HepG2 (cell line): ENCODE measurements at regions not wholly inside any gene's neighbourhood (a gene's known extent, or its start where the extent isn't known, plus 50 kb on each side); places are given as distances from the start of the nearest gene placed in this dataset.

Experiments
- ATAC-seq: fragments of 200-7000 bp; cut with Tn5 transposase; 3 replicates; pipeline ENCODE4 v1.9.1; 2020; ENCODE audit warnings: mild to moderate bottlenecking, moderate library complexity
- BruUV-seq: library from RNA; stranded (reverse); fragments of 400-500 nt; replicated peaks from 2 replicates; lab custom pipeline; 2021; lab: Mats Ljungman, UMichigan
- CTCF ChIA-PET: fragments of 300-600 bp; formaldehyde crosslinking; extraction: SDS; loops from one replicate; lab custom pipeline; 2021; ENCODE audit warnings: low total read pairs, inconsistent platforms, low intra/inter-chr PET ratio; lab: Yijun Ruan, JAX
- POLR2A ChIA-PET: fragments of 350-600 bp; sonication (Branson Sonifier 250); formaldehyde crosslinking; loops from one replicate; lab custom pipeline; 2020; ENCODE audit warnings: antibody characterized with exemption, inconsistent platforms; lab: Yijun Ruan, JAX
- DNase-seq: peaks from one replicate; pipeline ENCODE4 v3.0.0-alpha.2; 2015; ENCODE audit warnings: low spot score
- FAIRE-seq: peaks from 3 replicates; lab custom pipeline; 2011; peaks lifted over from hg19 to GRCh38; lab: Jason Lieb, UNC
- H2AFZ ChIP-seq: one replicate; pipeline ENCODE4 v1.6.1; 2011; ENCODE audit warnings: low read length, inconsistent platforms
- H3K27ac ChIP-seq: fragments of 300-600 bp; 3 replicates; pipeline ENCODE4 v1.8.0; 2011; ENCODE audit warnings: mixed run types, mild to moderate bottlenecking, mixed read lengths, low read length, inconsistent platforms; ENCODE audit not compliant: insufficient read depth; ENCODE audit errors: extremely low read length
- H3K27me3 ChIP-seq, 2 experiments: fragments of 200-600 bp in 1 of 2; 2 replicates in 1 of 2; 3 replicates in 1 of 2; pipeline versions ENCODE4 v1.6.0 to v1.8.0; 2011; ENCODE audit warnings: low read length in 2 of 2, mild to moderate bottlenecking in 2 of 2, moderate library complexity in 2 of 2, inconsistent platforms in 1 of 2; ENCODE audit not compliant: insufficient read depth in 2 of 2, control insufficient read depth in 1 of 2
- H3K36me3 ChIP-seq, 2 experiments: fragments of 200-600 bp in 1 of 2; replicated peaks in 1 of 2; 2 replicates in 1 of 2; 3 replicates in 1 of 2; pipeline versions ENCODE4 v1.5.1 to v1.8.0; 2011; ENCODE audit warnings: low read length in 2 of 2, inconsistent platforms in 1 of 2; ENCODE audit not compliant: insufficient read depth in 2 of 2, control insufficient read depth in 1 of 2
- H3K4me1 ChIP-seq: 2 replicates; pipeline ENCODE4 v1.5.1; 2012; ENCODE audit warnings: low read length, inconsistent platforms; ENCODE audit not compliant: insufficient read depth
- H3K4me2 ChIP-seq: 2 replicates; pipeline ENCODE4 v1.6.0; 2011; ENCODE audit warnings: low read depth, low read length, inconsistent platforms
- H3K4me3 ChIP-seq, 3 experiments: fragments of 200-600 bp in 1 of 3; sonication (generic), shearing (Covaris generic) in 1 of 3; replicated peaks in 1 of 3; 2 replicates each; pipeline ENCODE4 v1.5.1; 2011 to 2016; ENCODE audit warnings: low read length in 3 of 3, inconsistent platforms in 2 of 3, low read depth in 2 of 3, mild to moderate bottlenecking in 2 of 3, control low read depth in 1 of 3, mixed read lengths in 1 of 3; ENCODE audit not compliant: insufficient read depth in 1 of 3
- H3K79me2 ChIP-seq: one replicate; pipeline ENCODE4 v1.6.1; 2011; ENCODE audit warnings: low read length, inconsistent platforms; ENCODE audit not compliant: insufficient read depth
- H3K9ac ChIP-seq: 2 replicates; pipeline ENCODE4 v1.6.0; 2011; ENCODE audit warnings: mild to moderate bottlenecking, low read depth, low read length, inconsistent platforms; ENCODE audit not compliant: insufficient read depth
- H3K9me3 ChIP-seq: 2 replicates; pipeline ENCODE4 v1.5.1; 2012; ENCODE audit warnings: mild to moderate bottlenecking, low read length
- H4K20me1 ChIP-seq: 2 replicates; pipeline ENCODE4 v1.6.0; 2011; ENCODE audit warnings: inconsistent platforms, mild to moderate bottlenecking, low read length, moderate library complexity; ENCODE audit not compliant: insufficient read depth
- ELF3 ChIP-seq: IDR thresholded peaks from 2 replicates; pipeline ENCODE4 v1.6.1; 2016; ENCODE audit warnings: missing genetic modification reagents, missing compliant biosample characterization
- GATAD2A ChIP-seq: IDR thresholded peaks from 2 replicates; pipeline ENCODE4 v1.6.1; 2016
- KDM5B ChIP-seq: sonication (generic); formaldehyde crosslinking; IDR thresholded peaks from 2 replicates; pipeline ENCODE4 v1.4.0; 2020; ENCODE audit warnings: missing genetic modification reagents, mild to moderate bottlenecking, borderline replicate concordance
- MNT ChIP-seq: fragments of 450-650 bp; IDR thresholded peaks from 2 replicates; pipeline ENCODE4 v1.6.1; 2016
- RXRA ChIP-seq: sonication (generic); formaldehyde crosslinking; IDR thresholded peaks from 2 replicates; pipeline ENCODE4 v1.5.1; 2020; ENCODE audit warnings: missing genetic modification reagents
- SSRP1 ChIP-seq: IDR thresholded peaks from 2 replicates; pipeline ENCODE4 v1.6.1; 2016; ENCODE audit warnings: control low read depth
- TBX2 ChIP-seq: sonication (generic); formaldehyde crosslinking; IDR thresholded peaks from 2 replicates; pipeline ENCODE4 v1.5.0; 2020; ENCODE audit warnings: missing genetic modification reagents, mild to moderate bottlenecking, borderline replicate concordance
- ZNF256 ChIP-seq: sonication (generic); formaldehyde crosslinking; conservative IDR thresholded peaks from 2 replicates; pipeline ENCODE4 v1.4.0; 2020; ENCODE audit warnings: missing genetic modification reagents
- ZNF607 ChIP-seq: sonication (generic); formaldehyde crosslinking; IDR thresholded peaks from 2 replicates; pipeline ENCODE4 v1.5.1; 2020; ENCODE audit warnings: missing genetic modification reagents, mild to moderate bottlenecking, borderline replicate concordance
- WGBS: methylation state at CpG from one replicate; pipeline ENCODE4 v1.1.6; 2017; ENCODE audit warnings: low lambda C conversion rate; 5-methylcytosine and 5-hydroxymethylcytosine counted together
- in situ Hi-C: cut with HindIII; loops from 2 replicates; pipeline ENCODE4 v1.10.0; 2017; ENCODE audit warnings: low pct_unique_long_range_greater_than_20kb; ENCODE audit not compliant: extremely low pct_ligation_motif_present
- intact Hi-C: fragments of 100-400 bp; cut with micrococcal nuclease; formaldehyde crosslinking; loops from one replicate; pipeline ENCODE4 v1.10.0; 2022; ENCODE audit not compliant: unreplicated experiment

- Histone ChIP-seq H3K9me3 (no peaks in the 10 kb centered on the region), H3K27me3 (no peaks in the 10 kb centered on the region; a peak in 1 of 5 replicates), H2AFZ (no peak overlapping the region), H3K79me2 (no peaks in the 10 kb centered on the region), H3K4me3 (no peak overlapping the region), H3K4me1 (peaks cover 8% of the 10 kb centered on the region), H3K9ac (no peak overlapping the region), H4K20me1 (no peaks in the 10 kb centered on the region), H3K36me3 (no peaks in the 10 kb centered on the region), H3K4me2 (no peak overlapping the region), H3K27ac (no peak overlapping the region)
- ChIA-PET POLR2A (no interaction called here), CTCF (no interaction called here)
- no TSS peak for BruUV-seq
- in situ Hi-C loops (no loop called here), intact Hi-C loops (no loop called here)
- WGBS: 57% methylated on average over 4 of the region's 4 CpGs
- no peak for FAIRE-seq
- DNase-seq: no peak
- no peak for ATAC-seq
- TF ChIP-seq KDM5B (CRISPR knock-in tag) (no peak), ZNF256 (CRISPR knock-in tag) (no peak), TBX2 (CRISPR knock-in tag) (no peak), GATAD2A (no peak), SSRP1 (CRISPR knock-in tag) (no peak), ELF3 (CRISPR knock-in tag) (no peak)
These were observed 129.8 kb upstream of the COL5A2 start for GRCh38 chr2:189309331-189309730.

GRCh38 chr2:189312211-189312610, 129.1 kb upstream of the WDR75 start:
- Histone ChIP-seq H3K4me2 (no peak overlapping the region), H3K27ac (no peak overlapping the region), H3K9me3 (no peaks in the 10 kb centered on the region), H3K79me2 (no peaks in the 10 kb centered on the region), H2AFZ (no peak overlapping the region), H3K27me3 (no peaks in the 10 kb centered on the region; a peak in 1 of 5 replicates), H4K20me1 (no peaks in the 10 kb centered on the region), H3K4me1 (no peaks in the 10 kb centered on the region), H3K36me3 (no peaks in the 10 kb centered on the region), H3K4me3 (no peak overlapping the region), H3K9ac (no peak overlapping the region)
- WGBS: 5% methylated on average over 4 of the region's 13 CpGs
- no peak for DNase-seq
- ATAC-seq: no peak; the same call in 2 of the 3 replicates
- no peak for FAIRE-seq
- TF ChIP-seq RXRA (CRISPR knock-in tag): no peak
- TF ChIP-seq MNT: no peak
- no peak for TF ChIP-seq ZNF607 (CRISPR knock-in tag)
- POLR2A ChIA-PET: no interaction called here
- in situ Hi-C loops: no loop called here
- CTCF ChIA-PET: no interaction called here
- BruUV-seq: no TSS peak
- intact Hi-C loops: no loop called here
